Tibial artery (tissue), 4 donors: ENCODE measurements at regions not wholly inside any gene's neighbourhood (a gene's known extent, or its start where the extent isn't known, plus 50 kb on each side); places are given as distances from the start of the nearest gene placed in this dataset.

Experiments
- DNase-seq, 2 donors: peaks; one replicate each; pipeline ENCODE4 v3.0.0-alpha.2; 2019
- H3K27ac ChIP-seq, 2 donors: fragments of 200-600 bp; sonication (generic) in 1 of 2; 1 replicate in 1 of 2; 2 replicates in 1 of 2; pipeline ENCODE4 v1.5.1; 2018 to 2019; ENCODE audit warnings: mild to moderate bottlenecking in 1 of 2
- H3K27me3 ChIP-seq, 2 donors: fragments of 200-600 bp; sonication (generic) in 1 of 2; one replicate each; pipeline versions ENCODE4 v1.5.1 to v1.6.0; 2016 to 2019
- H3K36me3 ChIP-seq, 3 donors: fragments of 200-600 bp; sonication (generic) in 2 of 3; one replicate each; pipeline ENCODE4 v1.5.1; 2016 to 2019; ENCODE audit warnings: mild to moderate bottlenecking in 2 of 3
- H3K4me1 ChIP-seq, 4 donors: fragments of 200-600 bp; sonication (generic) in 2 of 4; 1 replicate in 3 of 4; 2 replicates in 1 of 4; pipeline ENCODE4 v1.5.1; 2016 to 2019
- H3K4me3 ChIP-seq, 2 donors: fragments of 200-600 bp; sonication (generic) in 1 of 2; 1 replicate in 1 of 2; 2 replicates in 1 of 2; pipeline ENCODE4 v1.5.1; 2018 to 2019; ENCODE audit warnings: mild to moderate bottlenecking in 2 of 2
- H3K9me3 ChIP-seq, 3 donors: fragments of 200-600 bp; sonication (generic) in 1 of 3; one replicate each; pipeline ENCODE4 v1.5.1; 2016 to 2019
- intact Hi-C: fragments of 100-400 bp; cut with DNase I; formaldehyde crosslinking; loops from one replicate; pipeline ENCODE4 v1.15.0; 2023; ENCODE audit warnings: low total_unique reads
- TF ChIP-seq, protein P1 (sequence below), 2 experiments: fragments of 200-600 bp in 1 of 2; fragments of 450-650 bp in 1 of 2; IDR thresholded peaks; one replicate each; pipeline ENCODE4 v1.5.1; 2017 to 2019; ENCODE audit warnings: antibody characterized with exemption in 2 of 2, mild to moderate bottlenecking in 1 of 2, moderate library complexity in 1 of 2

DNA sequence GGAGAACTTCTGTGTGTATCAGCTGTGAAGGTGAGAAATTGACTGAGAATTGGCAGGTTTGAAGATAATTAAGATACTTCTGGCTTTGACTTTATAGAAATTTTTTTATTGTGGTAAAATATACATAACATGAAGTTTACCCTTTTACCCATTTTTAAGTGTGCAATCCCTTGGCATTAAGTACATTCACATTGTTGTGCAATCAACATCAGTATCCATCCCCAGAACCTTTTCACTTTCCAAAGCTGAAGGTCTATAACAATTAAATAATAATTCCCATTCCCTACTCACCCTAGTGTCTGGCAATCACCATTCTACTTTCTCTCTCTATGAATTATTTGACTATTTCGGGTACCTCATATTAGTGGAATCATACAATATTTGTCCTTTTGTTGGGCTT, 69.9 kb downstream of the ACTBL2 start:
- no peak for DNase-seq
- Histone ChIP-seq H3K27me3 (no peaks in the 10 kb centered on the region), H3K36me3 (no peaks in the 10 kb centered on the region), H3K4me3 (no peak overlapping the region), H3K9me3 (no peaks in the 10 kb centered on the region), H3K4me1 (peaks cover 0 to 72% (median 30%) of the 10 kb centered on the region in 4 donors), H3K27ac (peak overlapping the region; percentile 1 to 58)
- intact Hi-C loops = no loop called here
- TF ChIP-seq, protein P1, sequence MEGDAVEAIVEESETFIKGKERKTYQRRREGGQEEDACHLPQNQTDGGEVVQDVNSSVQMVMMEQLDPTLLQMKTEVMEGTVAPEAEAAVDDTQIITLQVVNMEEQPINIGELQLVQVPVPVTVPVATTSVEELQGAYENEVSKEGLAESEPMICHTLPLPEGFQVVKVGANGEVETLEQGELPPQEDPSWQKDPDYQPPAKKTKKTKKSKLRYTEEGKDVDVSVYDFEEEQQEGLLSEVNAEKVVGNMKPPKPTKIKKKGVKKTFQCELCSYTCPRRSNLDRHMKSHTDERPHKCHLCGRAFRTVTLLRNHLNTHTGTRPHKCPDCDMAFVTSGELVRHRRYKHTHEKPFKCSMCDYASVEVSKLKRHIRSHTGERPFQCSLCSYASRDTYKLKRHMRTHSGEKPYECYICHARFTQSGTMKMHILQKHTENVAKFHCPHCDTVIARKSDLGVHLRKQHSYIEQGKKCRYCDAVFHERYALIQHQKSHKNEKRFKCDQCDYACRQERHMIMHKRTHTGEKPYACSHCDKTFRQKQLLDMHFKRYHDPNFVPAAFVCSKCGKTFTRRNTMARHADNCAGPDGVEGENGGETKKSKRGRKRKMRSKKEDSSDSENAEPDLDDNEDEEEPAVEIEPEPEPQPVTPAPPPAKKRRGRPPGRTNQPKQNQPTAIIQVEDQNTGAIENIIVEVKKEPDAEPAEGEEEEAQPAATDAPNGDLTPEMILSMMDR (IDR thresholded peaks at IDR 0.05) = no peak

DNA sequence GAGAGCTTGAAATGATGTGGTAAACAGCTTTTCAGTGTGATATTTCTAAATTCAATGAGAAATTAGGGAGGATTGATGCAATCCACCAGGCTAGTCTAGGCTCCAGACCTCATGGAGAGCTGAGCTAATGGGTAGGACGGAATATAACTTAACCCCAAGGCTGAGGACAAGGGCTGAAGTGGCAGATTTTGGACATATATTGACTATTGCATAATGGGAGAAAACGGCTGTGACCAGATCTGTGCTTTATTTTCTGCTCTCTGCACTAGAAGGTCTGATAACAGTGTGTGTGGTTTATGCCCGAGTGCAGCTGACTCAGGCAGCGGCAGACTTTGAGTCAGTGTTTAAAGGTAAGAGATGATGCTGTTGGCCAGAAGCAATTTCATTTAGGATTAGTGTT, 70.6 kb downstream of the ACTBL2 start:
- Histone ChIP-seq H3K36me3 (no peaks in the 10 kb centered on the region), H3K4me3 (no peak overlapping the region), H3K27ac (peak overlapping the region; percentile 41 to 58), H3K27me3 (no peaks in the 10 kb centered on the region), H3K4me1 (peaks cover 0 to 77% (median 34%) of the 10 kb centered on the region in 4 donors), H3K9me3 (no peaks in the 10 kb centered on the region)
- no peak for DNase-seq
- intact Hi-C loops = no loop called here
- TF ChIP-seq, protein P1 (IDR thresholded peaks at IDR 0.05) = no peak

DNA sequence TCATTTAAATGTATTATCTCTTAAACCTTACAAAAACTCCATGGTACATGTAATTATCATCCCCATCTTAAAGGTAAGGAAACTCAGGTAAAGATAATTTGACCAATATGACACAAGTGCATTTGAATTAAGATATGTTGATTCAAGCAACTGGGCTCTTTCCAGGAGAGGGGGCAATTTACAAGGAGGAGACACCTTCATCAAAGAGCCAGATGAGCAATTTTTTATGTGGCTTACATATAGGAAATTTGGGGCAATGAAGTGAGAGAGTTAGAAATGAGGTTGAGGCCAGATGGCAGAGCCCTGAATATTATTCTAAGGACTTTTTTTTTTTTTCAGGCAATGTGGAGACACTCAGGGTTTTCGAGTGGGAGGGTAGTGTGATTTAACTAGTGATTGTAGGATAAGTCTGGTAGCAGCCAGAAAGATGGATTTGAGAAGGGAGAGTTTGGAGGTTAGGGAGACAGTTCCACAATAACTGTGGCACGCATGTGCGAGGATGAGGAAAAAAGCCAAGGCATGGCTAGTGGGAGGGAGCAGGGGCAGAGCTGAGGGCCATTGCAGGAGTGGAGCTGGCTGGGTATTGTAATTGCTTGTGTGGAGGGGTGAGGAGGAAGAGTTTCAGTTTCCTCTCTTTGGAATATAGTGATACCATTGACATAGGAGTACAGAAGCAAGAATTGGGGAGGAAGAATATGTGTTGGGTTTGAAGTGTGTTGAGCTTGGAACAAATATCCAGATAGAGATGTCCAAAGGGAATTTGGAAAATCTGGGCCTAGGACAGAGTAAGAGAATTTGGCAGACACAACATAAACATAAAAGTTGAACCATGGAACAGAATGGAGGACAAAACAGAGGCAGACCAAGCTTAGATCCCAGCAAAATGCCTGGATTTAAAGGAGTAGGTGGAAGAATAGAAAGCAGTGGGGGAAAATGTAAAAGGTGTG, 72.0 kb downstream of the ACTBL2 start:
- intact Hi-C loops = no loop called here
- TF ChIP-seq, protein P1 (IDR thresholded peaks at IDR 0.05) = no peak
- peak overlapping the region; percentile 41 to 58 for H3K27ac ChIP-seq
- no peaks in the 10 kb centered on the region for H3K36me3 ChIP-seq
- H3K4me1 ChIP-seq = peaks cover 0 to 82% (median 44%) of the 10 kb centered on the region in 4 donors
- H3K27me3 ChIP-seq = no peaks in the 10 kb centered on the region
- H3K9me3 ChIP-seq = no peaks in the 10 kb centered on the region
- no peak for DNase-seq
- H3K4me3 ChIP-seq = no peak overlapping the region

DNA sequence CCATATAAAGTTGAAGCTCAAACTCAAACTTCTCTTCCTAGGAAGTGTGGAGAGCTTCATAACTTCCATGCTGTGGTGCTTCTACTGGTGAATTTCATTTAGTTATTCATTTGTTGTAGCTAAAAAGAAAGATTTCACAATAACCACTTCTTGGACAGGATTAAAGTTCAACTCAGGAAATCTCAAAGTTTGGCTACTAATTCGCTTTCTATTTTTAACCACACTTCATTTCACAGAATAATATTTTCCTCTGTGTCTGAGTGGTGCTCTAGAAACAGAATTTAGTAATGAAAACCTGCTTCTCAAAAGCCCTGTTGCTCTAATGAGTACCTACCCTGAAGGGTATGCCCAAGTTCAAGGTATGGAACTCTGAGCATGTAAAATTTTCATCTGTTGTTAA, 73.9 kb downstream of the ACTBL2 start:
- DNase-seq = no peak
- peaks cover 0 to 93% (median 48%) of the 10 kb centered on the region in 4 donors for H3K4me1 ChIP-seq
- no peaks in the 10 kb centered on the region for H3K27me3 ChIP-seq
- intact Hi-C loops = no loop called here
- no peaks in the 10 kb centered on the region for H3K9me3 ChIP-seq
- H3K4me3 ChIP-seq = no peak overlapping the region
- H3K36me3 ChIP-seq = no peaks in the 10 kb centered on the region
- TF ChIP-seq, protein P1 (IDR thresholded peaks at IDR 0.05) = no peak
- peak overlapping the region; percentile 58 to 63 for H3K27ac ChIP-seq

DNA sequence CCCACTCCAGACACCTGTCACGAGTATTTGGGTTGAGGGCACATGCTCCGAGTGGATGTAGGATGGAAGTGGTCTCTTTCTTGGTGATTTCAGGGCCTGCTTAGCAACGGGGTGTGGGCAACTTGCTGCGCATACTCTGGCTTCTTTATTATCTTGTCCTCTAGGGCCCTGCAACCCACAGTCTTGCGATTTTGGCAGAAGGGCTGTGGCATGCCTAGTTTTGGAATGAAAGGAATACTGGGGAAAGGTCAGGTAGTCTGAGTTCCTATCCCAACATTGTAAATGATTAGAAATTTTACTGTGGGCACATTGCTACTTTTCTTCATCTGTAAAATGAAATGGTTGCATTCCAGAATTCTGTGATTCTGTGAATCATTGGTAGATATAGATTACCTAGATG, 74.3 kb downstream of the ACTBL2 start:
- no peak overlapping the region for H3K4me3 ChIP-seq
- no peaks in the 10 kb centered on the region for H3K9me3 ChIP-seq
- H3K27me3 ChIP-seq = no peaks in the 10 kb centered on the region
- TF ChIP-seq, protein P1 (IDR thresholded peaks at IDR 0.05) = no peak
- peaks cover 0 to 93% (median 48%) of the 10 kb centered on the region in 4 donors for H3K4me1 ChIP-seq
- no peak for DNase-seq
- intact Hi-C loops = no loop called here
- H3K36me3 ChIP-seq = no peaks in the 10 kb centered on the region
- H3K27ac ChIP-seq = peak overlapping the region; percentile 35 to 63
